ENCODE measurements at regions not wholly inside any gene's neighbourhood (a gene's known extent, or its start where the extent isn't known, plus 50 kb on each side); places are given as distances from the start of the nearest gene placed in this dataset.

- Histone ChIP-seq H3K27ac (ENCODE audit: low read depth, low read length) (no peak overlapping the region), H3K9me3 (ENCODE audit: low read depth, low read length) (no peaks in the 10 kb centered on the region), H3K27me3 (ENCODE audit: insufficient read depth, low read length) (no peaks in the 10 kb centered on the region), H3K4me3 (ENCODE audit: insufficient read depth, low read length) (no peak overlapping the region), H4K20me1 (ENCODE audit: insufficient read depth, low read length) (no peaks in the 10 kb centered on the region), H3K4me1 (ENCODE audit: insufficient read depth, low read length) (no peaks in the 10 kb centered on the region), H3K79me2 (ENCODE audit: insufficient read depth, low read length) (no peaks in the 10 kb centered on the region), H3K36me3 (ENCODE audit: insufficient read depth, low read length) (no peaks in the 10 kb centered on the region), H3K4me2 (ENCODE audit: insufficient read depth, low read length) (no peak overlapping the region), H2AFZ (ENCODE audit: low read length) (no peak overlapping the region)
- TF ChIP-seq, protein P1, sequence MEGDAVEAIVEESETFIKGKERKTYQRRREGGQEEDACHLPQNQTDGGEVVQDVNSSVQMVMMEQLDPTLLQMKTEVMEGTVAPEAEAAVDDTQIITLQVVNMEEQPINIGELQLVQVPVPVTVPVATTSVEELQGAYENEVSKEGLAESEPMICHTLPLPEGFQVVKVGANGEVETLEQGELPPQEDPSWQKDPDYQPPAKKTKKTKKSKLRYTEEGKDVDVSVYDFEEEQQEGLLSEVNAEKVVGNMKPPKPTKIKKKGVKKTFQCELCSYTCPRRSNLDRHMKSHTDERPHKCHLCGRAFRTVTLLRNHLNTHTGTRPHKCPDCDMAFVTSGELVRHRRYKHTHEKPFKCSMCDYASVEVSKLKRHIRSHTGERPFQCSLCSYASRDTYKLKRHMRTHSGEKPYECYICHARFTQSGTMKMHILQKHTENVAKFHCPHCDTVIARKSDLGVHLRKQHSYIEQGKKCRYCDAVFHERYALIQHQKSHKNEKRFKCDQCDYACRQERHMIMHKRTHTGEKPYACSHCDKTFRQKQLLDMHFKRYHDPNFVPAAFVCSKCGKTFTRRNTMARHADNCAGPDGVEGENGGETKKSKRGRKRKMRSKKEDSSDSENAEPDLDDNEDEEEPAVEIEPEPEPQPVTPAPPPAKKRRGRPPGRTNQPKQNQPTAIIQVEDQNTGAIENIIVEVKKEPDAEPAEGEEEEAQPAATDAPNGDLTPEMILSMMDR (IDR thresholded peaks at IDR 0.05; ENCODE audit: extremely low read depth, low read depth, low read length): peak; percentile 82
- DNase-seq (ENCODE audit: insufficient read length, low spot score, missing footprints): peak; percentile 77
Observed at GRCh38 chr1:239951511-239952140, 140.1 kb upstream of the FMN2 start.

GRCh38 chr1:239952348-239953308, 139.1 kb upstream of the FMN2 start:
- no peak overlapping the region for H3K4me3 ChIP-seq (ENCODE audit: insufficient read depth, low read length)
- DNase-seq (ENCODE audit: insufficient read length, low spot score, missing footprints): no peak
- H3K4me2 ChIP-seq (ENCODE audit: insufficient read depth, low read length): no peak overlapping the region
- H3K27ac ChIP-seq (ENCODE audit: low read depth, low read length): no peak overlapping the region
- H3K4me1 ChIP-seq (ENCODE audit: insufficient read depth, low read length): no peaks in the 10 kb centered on the region
- no peaks in the 10 kb centered on the region for H4K20me1 ChIP-seq (ENCODE audit: insufficient read depth, low read length)
- peaks cover under 1% of the 10 kb centered on the region for H3K27me3 ChIP-seq (ENCODE audit: insufficient read depth, low read length)
- TF ChIP-seq, protein P1 (IDR thresholded peaks at IDR 0.05; ENCODE audit: extremely low read depth, low read depth, low read length): peak; percentile 53
- no peaks in the 10 kb centered on the region for H3K9me3 ChIP-seq (ENCODE audit: low read depth, low read length)
- H3K36me3 ChIP-seq (ENCODE audit: insufficient read depth, low read length): no peaks in the 10 kb centered on the region
- no peaks in the 10 kb centered on the region for H3K79me2 ChIP-seq (ENCODE audit: insufficient read depth, low read length)
- no peak overlapping the region for H2AFZ ChIP-seq (ENCODE audit: low read length)

DNA sequence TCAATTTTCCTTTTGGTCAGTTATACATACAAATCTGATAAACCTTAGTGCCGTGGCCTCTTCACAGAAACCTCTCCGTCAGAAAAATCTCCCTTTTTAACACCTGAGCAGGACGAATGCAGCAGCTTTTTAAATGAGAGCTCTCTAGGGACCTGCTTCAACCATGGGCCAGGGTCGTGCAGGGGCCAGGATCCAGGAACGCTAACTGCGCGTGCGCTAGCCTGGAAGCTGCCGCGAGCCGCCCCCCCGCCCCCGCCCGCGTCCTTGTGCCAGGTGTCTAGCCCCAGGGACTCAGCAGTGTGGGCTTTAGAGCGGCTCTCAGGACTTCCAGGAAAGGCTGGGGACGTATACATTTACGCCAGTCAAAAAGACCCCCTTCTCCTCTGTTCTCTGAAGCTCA, 136.8 kb upstream of the FMN2 start:
- Histone ChIP-seq H3K27me3 (ENCODE audit: insufficient read depth, low read length) (peaks cover 7% of the 10 kb centered on the region), H3K36me3 (ENCODE audit: insufficient read depth, low read length) (no peaks in the 10 kb centered on the region), H3K4me3 (ENCODE audit: insufficient read depth, low read length) (no peak overlapping the region), H3K9me3 (ENCODE audit: low read depth, low read length) (no peaks in the 10 kb centered on the region), H4K20me1 (ENCODE audit: insufficient read depth, low read length) (no peaks in the 10 kb centered on the region), H2AFZ (ENCODE audit: low read length) (no peak overlapping the region), H3K79me2 (ENCODE audit: insufficient read depth, low read length) (no peaks in the 10 kb centered on the region), H3K4me1 (ENCODE audit: insufficient read depth, low read length) (no peaks in the 10 kb centered on the region), H3K27ac (ENCODE audit: low read depth, low read length) (no peak overlapping the region), H3K4me2 (ENCODE audit: insufficient read depth, low read length) (no peak overlapping the region)
- TF ChIP-seq, protein P1 (IDR thresholded peaks at IDR 0.05; ENCODE audit: extremely low read depth, low read depth, low read length): no peak
- no peak for DNase-seq (ENCODE audit: insufficient read length, low spot score, missing footprints)

DNA sequence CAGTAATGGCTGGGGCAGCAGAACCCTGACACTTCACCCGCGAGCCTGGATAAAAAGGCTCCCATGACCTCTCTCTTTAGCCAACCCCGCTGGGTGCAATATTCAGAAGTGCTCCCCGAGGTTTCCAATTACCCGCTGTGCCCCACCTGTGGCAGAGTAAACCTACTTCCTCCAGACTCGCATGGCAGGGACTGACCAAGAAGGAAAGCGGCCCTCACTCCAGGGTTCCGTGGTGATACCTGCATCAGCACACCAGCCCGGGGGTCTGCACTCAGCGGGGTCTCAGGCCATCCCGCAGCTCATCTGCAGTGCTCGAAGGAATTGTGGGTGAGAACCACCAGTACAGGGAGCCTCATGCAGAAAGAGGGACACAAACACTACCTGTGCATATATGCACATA, 136.3 kb upstream of the FMN2 start:
- Histone ChIP-seq H3K4me3 (ENCODE audit: insufficient read depth, low read length) (no peak overlapping the region), H3K4me1 (ENCODE audit: insufficient read depth, low read length) (no peaks in the 10 kb centered on the region), H3K27me3 (ENCODE audit: insufficient read depth, low read length) (peaks cover 11% of the 10 kb centered on the region), H3K27ac (ENCODE audit: low read depth, low read length) (no peak overlapping the region), H3K9me3 (ENCODE audit: low read depth, low read length) (no peaks in the 10 kb centered on the region), H3K4me2 (ENCODE audit: insufficient read depth, low read length) (no peak overlapping the region), H4K20me1 (ENCODE audit: insufficient read depth, low read length) (no peaks in the 10 kb centered on the region), H2AFZ (ENCODE audit: low read length) (no peak overlapping the region), H3K36me3 (ENCODE audit: insufficient read depth, low read length) (no peaks in the 10 kb centered on the region), H3K79me2 (ENCODE audit: insufficient read depth, low read length) (no peaks in the 10 kb centered on the region)
- DNase-seq (ENCODE audit: insufficient read length, low spot score, missing footprints): no peak
- TF ChIP-seq, protein P1 (IDR thresholded peaks at IDR 0.05; ENCODE audit: extremely low read depth, low read depth, low read length): no peak

Data from osteoblast (primary cell).